GM12874 (cell line): ENCODE measurements at regions not wholly inside any gene's neighbourhood (a gene's known extent, or its start where the extent isn't known, plus 50 kb on each side); places are given as distances from the start of the nearest gene placed in this dataset.

Experiments
- TF ChIP-seq, protein P1 (sequence below): IDR thresholded peaks from 2 replicates; pipeline ENCODE4 v1.5.1; 2011; ENCODE audit warnings: low read depth, mild to moderate bottlenecking, control low read depth, low read length, moderate library complexity; ENCODE audit not compliant: insufficient read depth

GRCh38 chr5:29462241-29462640 lies 1731.2 kb upstream of the CDH6 start:
- TF ChIP-seq, protein P1, sequence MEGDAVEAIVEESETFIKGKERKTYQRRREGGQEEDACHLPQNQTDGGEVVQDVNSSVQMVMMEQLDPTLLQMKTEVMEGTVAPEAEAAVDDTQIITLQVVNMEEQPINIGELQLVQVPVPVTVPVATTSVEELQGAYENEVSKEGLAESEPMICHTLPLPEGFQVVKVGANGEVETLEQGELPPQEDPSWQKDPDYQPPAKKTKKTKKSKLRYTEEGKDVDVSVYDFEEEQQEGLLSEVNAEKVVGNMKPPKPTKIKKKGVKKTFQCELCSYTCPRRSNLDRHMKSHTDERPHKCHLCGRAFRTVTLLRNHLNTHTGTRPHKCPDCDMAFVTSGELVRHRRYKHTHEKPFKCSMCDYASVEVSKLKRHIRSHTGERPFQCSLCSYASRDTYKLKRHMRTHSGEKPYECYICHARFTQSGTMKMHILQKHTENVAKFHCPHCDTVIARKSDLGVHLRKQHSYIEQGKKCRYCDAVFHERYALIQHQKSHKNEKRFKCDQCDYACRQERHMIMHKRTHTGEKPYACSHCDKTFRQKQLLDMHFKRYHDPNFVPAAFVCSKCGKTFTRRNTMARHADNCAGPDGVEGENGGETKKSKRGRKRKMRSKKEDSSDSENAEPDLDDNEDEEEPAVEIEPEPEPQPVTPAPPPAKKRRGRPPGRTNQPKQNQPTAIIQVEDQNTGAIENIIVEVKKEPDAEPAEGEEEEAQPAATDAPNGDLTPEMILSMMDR: no peak

- TF ChIP-seq, protein P1: no peak
These were observed 1732.4 kb upstream of the CDH6 start for GRCh38 chr5:29460971-29461559.

DNA sequence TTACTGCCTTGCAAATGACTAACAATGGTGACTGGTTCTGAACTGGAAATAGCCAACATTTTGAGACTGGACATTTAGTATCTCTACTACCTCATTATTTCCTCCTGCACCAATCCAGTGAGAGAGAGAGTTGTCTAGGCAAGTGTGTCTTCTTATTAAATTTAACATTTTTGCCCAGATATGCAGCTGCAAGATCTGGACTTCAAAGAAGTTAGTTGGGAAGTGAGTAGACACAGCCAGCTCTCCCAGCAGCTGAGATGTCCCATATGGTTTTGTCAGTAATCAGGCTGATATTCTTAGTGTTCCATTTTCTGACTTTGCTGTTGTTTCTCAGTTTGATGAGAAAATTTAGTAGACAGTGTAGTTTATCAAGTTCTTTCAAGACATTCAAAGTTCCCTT lies 1778.8 kb upstream of the CDH6 start:
- TF ChIP-seq, protein P1: no peak

GRCh38 chr5:29412979-29413378 lies 1780.5 kb upstream of the CDH6 start:
- TF ChIP-seq, protein P1: no peak

DNA sequence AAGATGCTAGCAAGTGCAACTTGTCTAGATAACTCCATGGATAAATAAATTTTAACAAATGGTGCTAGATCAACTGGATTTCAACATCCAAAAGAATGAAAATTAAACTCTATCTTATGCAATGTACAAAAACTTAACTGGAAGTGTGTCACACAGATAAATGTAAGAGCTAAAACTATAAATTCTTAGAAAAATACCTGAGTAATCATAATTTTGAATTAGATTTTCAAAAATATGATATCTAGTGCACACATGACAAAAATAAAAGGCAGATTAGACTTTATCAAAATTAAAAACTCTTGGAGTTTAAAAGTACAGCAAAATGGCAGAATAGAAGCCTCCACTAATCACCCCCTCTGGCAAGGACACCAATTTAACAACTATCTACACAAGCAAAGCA lies 1791.2 kb upstream of the CDH6 start:
- TF ChIP-seq, protein P1: no peak

GRCh38 chr5:29389993-29390392 lies 1803.5 kb upstream of the CDH6 start:
- TF ChIP-seq, protein P1: no peak

- TF ChIP-seq, protein P1: no peak
These were observed 1806.1 kb upstream of the CDH6 start for GRCh38 chr5:29387384-29387783.
